Activated CD4-positive, alpha-beta T cell treated with anti-CD3 and anti-CD28 coated beads for 24 hours (primary cell): ENCODE measurements at regions not wholly inside any gene's neighbourhood (a gene's known extent, or its start where the extent isn't known, plus 50 kb on each side); places are given as distances from the start of the nearest gene placed in this dataset.

Experiments
- DNase-seq, 2 donors: peaks; one replicate each; pipeline ENCODE4 v3.0.0-alpha.2; 2020; ENCODE audit warnings: low read depth in 2 of 2

DNA sequence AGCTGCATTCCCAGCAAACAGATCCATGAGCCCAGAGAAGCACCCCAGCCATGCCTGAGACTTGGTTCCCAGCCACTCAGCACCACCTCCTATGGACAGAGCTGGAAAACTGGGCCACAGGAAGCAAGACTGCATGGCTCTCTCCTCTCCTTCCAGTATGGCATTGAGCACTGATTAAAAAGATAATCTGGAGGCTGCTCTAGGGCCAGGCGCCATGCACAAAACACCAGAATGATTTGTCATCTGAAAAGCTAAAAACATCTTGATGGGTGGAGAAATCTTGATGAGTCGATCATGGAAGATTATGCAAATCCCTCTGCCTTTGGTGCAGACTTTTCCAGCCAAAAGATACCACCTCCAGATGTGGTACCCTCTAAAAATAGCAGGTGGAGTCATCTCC, 62.7 kb upstream of the MRPS22 start:
- no peak for DNase-seq

DNA sequence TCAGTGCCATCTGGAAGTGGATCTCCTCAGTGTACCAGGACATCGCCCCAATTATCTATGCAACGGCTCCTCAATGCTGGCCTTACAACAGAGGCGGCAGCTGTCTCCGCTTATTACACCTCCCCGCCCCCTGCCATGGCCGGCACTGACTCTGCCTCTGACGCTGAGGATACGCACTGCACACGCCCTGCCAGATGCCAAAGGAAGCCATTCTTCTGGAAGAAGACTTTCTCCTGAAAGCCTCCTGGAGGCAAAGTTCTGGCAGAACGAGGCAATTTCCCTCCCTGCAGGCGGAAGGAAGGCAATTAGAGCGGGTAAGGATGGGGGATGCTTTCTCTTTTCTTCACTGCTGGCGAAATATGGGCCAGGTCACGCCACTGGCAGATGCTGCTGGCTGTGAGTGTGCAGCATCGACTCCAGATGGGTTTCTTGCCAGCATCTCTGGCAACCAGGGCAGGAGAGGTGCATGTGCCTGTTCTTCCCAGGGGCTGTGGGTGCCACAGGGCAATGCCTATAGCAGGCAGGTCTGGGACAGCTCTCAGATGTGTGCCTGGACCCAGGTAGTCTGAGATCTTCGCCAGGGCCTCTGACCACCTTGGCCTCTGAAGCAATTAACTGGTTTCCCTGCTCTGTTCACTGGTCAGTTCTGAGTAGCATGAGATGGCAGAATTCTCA, 62.2 kb upstream of the MRPS22 start:
- no peak for DNase-seq

DNA sequence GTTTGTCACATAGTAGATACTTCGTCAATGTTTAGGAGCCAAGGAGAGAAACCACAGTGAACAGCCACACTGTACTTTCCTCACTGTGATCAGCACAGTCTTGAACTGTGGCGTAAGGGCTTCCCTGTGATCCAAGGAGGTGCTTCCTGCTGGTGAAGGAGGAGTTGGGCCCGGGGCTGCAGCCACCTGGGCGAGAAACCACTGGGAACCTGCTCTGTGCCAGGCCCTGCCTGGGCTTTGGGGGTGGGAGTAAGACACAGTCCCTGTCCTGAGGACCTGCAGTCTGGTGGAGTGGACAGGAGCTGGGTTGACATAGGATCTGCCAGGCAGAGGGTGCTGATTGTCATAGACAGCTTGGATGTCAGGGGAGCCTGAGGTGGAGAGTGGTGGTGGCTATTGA, 60.5 kb upstream of the MRPS22 start:
- DNase-seq = no peak

DNA sequence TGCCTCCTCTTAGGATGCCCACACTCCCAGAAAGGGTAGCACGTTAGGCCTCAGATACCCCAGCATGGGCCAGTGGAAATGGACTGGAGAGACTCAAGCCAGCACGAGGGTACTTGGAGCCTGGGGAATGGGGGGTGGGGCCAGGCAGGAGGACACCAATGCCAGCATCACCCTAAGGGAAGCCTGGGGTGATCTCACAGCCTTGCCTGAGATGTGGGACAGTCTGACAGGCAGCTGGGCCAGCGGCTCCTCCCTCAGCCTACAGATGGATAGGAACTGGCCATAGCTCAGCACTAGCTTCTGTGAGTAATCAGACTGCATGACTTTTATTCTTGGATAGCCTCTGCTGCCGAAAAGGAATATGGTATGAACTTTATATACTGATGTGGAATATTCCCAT, 59.6 kb upstream of the MRPS22 start:
- no peak for DNase-seq

DNA sequence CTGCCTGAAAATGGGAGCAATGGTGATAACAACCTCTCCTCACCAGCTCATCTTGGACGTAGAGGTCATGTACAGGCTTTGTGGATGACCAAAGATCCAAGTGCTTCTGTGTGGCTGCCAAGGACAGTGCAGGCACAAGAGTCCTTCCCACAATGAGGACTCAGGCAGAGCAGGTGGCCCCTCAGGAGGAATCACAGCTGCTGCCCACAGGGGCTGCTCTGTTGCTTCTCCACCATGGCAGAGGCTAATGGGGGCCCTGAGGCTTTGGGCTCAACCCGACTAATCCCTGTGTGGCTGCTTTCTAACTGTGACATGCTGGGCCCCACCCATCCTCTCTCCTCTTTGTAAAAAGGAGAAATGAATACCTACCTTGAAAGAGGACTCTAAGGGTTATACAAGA, 58.1 kb upstream of the MRPS22 start:
- no peak for DNase-seq

DNA sequence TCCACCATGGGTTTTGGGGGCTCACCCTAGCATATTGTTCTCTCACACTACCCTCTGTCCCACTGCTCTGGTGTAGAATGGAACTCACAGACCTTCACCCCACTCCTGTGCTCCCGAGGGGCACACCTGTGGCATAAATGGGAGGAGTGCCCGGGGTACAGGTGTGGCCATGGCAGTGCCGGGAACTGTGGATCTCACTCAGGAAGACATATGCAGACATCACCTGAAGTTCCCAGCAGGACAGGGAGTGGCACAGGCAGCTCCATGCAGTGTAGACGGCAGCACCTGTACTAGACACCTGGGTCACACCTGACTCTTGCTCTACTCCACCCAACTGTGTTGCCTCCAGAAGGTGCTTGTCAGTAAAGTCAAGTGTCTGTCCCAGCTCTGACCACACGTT, 57.6 kb upstream of the MRPS22 start:
- no peak for DNase-seq

DNA sequence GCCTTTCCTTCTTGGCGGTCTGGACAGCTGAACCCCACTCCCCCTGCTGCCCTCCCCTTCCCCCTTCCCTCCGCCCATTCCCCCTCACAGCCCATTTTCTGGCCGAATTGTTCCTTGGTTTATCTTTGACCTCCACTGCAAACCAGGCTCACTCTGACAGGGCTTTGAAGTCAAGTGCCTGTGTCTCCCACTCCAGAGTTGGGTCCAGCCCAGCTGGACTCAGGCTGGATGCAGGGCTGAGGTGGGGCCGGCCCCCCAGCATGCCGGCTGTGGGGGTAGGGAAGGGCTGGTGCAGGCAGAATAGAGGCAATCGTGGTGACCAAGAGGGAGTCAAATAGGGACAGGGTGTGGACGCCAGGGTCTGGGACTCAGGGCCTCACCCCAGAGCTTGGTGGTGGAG, 57.0 kb upstream of the MRPS22 start:
- no peak for DNase-seq

DNA sequence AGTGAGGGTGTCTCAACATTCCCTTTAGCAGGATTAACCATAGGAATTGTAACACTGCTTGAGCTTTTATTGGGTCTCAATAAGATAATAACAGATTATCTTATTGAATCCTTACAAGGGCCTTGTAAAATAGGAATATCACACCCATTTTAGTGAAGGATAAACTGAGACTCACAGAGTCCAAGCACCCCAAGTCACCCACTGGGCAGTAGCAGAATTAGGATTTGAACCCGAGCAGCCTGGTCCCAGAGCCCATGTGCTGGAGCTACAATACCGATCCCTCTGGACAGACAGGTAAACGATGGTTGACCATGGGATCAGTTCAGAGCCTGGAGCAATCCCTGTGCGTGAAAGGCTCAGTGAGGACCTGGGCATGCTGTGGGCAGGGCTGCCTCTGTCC, 56.3 kb upstream of the MRPS22 start:
- no peak for DNase-seq

DNA sequence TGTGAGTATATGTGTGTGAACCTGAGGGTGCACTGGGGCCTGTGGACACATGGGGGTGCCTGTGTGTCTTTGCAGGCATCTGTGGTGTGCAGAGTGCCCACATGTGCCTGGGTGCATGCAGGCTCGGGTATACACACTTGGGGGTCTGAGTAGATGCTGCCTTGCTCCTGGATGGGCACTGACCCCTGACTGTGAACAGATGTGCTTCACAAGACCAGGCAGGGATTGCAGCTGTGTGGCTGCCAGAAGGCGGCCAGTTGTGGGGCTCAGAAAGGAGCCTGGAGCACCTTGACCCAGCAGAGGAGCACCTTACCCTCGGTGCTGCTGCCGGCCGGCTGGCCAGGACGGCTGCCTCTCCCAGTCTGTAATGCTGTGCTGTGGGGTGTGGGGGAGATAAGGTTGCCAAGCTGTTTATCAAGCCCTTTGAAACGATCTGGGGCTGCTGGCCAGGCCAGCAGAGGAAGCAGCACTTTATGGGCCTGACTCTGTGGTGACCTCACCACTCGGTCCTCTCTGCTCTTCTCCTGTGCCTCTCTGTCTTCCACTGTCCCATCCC, 55.5 kb upstream of the MRPS22 start:
- no peak for DNase-seq

DNA sequence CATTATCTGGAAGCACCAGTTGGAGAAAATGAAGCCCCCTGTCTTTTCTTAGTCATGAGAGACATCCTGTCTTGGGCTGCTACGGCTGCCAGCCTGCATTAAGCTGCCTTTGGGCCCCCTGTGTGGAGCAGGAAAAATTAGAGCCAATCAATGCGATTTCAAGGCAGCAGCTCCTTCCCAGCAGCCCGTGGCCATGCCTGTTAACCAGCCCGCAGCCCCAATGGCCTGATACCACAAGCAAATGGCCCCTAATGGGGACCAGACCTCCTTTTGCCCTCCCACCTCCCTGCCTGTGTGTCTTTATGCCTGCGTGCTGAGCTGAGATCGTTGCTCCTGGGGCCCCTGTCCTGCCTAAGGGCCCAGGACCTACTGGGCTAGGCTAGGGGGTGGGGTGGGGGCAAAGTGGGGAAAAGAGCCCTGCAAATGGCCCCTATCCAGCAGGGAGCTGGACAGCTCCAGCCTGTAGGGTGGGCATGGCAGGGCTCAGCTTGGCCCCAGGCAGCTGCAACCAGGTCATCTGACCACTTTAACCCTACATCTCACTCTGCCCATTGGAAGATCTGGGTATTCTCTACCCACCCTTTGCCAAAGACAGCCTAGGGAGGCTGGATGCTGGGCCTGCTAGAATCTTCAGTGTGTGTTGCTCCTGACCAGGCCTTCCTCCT, 53.8 kb upstream of the MRPS22 start:
- no peak for DNase-seq

DNA sequence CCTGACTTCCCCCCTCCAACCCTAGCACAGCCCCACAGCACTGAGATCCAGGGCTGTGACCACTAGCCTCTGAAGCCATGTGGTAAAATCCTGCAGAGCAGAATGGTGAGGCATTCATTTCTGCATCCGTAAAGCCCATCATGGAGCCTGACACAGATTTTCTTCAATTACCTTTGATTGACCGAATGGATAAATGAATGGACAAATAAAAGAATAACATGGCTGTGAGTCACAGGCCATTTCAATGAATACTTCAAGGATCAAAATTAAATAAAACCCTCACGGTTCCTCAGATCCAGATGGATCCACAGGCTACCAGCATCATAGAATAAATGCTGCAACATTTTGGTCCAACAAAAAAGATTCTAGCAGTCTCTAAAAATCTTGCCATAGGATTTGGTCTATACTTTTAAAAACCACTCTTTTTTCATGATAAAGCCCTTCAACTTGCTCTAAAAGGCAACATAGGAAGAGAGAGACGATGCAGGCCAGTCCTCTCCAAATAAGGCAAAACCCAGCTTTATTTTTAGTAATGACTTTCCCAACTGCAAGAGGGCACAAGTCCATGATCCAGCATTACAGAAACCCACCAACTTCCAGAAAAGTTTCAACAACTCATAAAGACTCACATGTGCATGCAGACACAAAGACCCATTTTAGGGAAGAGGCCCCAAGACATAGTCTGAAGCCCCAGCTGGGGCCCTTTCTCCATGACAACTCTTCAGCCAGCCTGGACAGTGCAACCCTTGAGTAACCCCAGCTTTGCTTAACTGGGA, 52.4 kb upstream of the MRPS22 start:
- DNase-seq = no peak

DNA sequence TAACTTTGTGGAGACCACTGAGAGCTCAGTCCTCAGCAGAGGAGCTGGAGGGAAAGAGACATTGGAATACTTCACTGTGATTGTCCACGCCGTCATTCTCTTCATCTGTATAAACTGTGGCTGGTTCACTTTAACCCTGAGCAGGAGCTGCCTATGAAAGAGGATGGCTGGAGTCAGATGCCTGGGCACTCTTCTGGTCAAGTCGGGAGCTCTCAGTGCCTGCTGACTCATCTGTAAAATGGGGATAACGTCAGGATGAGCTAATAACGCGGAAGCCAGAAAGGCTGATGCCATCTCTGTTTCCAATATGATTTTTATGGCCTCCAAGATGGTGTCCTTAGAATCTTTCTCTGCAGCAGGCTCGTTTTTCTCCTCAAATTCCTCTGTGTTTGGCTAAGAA, 51.6 kb upstream of the MRPS22 start:
- no peak for DNase-seq

DNA sequence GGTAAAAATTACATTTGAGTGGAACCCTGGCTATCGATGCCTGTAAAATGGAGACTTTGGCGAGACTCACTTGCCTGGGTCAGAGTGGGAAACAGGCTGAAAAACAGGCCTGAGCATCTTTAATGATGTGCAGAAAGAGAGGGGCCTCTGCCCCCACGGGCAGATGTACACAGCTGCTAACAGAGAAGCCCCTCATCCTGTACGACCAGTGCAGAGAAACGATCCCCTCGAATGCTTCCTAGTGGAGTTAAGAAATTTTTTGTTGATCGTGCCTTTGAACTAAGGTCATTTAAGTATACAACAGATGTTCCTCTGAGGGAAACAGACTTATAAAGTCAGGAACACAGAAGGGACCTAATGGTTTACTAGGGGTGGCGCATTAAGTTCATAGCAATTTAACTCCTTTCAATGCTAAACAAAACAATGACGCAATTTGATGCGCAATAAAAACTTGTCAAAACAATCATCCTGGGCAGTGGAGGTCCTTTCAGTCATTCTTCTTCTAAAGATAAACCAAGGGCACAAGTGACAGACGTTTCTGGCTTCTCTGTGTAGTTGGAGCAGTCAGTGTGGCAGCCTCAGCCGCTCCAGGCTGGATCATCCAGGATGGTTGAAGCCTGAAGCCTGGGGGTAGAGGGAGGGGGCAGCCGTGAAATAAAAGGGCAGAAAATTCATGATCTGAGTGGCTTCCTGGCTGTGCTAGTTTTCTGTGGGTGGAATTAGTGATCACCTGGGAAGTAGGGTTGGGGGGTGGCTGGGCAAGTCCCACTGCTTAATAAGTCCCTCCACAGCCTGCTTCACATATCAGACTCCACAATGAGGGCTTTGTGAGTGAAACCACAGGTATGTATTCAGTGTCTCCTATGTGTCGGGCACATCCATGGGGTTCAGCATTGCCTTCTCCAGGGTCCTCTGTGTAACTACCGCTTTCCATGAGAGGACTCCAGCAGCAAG, 50.8 kb upstream of the MRPS22 start:
- no peak for DNase-seq

DNA sequence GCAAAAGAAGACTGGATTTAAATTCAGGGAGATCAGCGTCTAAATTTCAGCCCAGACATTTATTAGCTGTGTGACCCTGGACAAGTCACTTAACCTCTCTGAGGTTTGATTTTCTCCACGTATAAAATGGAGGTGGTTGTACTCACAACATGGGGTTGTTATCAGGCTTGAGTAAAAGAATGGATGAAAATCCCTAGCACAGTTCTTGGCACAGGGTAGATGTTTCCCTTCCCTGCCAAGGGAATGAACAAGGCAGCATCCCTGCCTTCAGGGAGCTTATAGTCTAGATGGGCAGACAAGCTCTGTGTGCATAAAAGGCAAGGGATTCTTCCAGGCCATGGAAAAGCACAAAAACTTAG, 50.2 kb upstream of the MRPS22 start:
- DNase-seq = no peak
